ENCODE measurements at regions not wholly inside any gene's neighbourhood (a gene's known extent, or its start where the extent isn't known, plus 50 kb on each side); places are given as distances from the start of the nearest gene placed in this dataset.

DNA sequence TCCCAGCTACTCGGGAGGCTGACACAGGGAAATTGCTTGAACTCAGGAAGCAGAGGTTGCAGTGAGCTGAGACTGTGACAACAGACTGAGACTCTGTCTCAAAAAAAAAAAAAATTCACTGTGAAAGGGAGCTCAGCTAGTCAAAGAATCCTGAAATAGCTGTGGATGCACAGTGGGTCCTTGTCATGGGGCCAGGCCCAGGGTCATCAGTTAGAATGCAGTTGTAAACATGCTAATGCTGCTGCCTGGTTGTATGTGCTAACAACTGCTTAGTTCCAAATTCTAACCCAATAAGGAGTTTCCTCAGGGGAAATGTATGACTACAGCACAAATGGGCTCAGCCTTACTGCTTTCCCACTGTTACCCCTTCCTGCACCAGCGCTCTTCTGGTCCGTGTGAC lies 84.0 kb downstream of the PALM2AKAP2 start:
- TF ChIP-seq CTCF (IDR thresholded peaks at IDR 0.05): no peak
- no peak for TF ChIP-seq POLR2AphosphoS5 (IDR thresholded peaks at IDR 0.05)
- no peak for TF ChIP-seq POLR2A (IDR thresholded peaks at IDR 0.05)
